ENCODE measurements at regions not wholly inside any gene's neighbourhood (a gene's known extent, or its start where the extent isn't known, plus 50 kb on each side); places are given as distances from the start of the nearest gene placed in this dataset.

DNA sequence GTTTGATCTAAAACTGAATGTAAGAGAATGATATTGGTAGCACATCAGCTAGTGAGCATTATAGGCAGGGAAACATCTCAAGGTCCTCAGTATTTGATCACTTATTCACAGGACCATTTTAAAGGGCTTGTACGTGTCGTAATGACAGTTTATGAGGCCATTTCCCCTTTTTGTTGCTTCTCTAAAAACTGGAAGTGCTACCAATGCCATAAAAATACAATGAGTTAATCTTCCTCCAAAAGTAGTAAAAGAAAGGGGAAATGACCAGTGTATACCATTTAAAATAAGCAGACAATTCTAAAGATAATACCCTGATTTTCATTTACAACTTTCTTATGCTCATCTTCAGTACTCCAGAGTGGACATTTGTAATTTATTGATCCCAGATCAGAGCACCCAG is 285.8 kb upstream of the PCSK5 start:
- no peak for DNase-seq (ENCODE audit: low read depth in 1 of 2, low spot score in 1 of 2)
- no peak for TF ChIP-seq CEBPB (IDR thresholded peaks at IDR 0.05)
- TF ChIP-seq POLR2AphosphoS2 (conservative IDR thresholded peaks at IDR 0.05; ENCODE audit: low read length): no peak
- TF ChIP-seq, protein P1, sequence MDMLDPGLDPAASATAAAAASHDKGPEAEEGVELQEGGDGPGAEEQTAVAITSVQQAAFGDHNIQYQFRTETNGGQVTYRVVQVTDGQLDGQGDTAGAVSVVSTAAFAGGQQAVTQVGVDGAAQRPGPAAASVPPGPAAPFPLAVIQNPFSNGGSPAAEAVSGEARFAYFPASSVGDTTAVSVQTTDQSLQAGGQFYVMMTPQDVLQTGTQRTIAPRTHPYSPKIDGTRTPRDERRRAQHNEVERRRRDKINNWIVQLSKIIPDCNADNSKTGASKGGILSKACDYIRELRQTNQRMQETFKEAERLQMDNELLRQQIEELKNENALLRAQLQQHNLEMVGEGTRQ (IDR thresholded peaks at IDR 0.05): no peak
- TF ChIP-seq CBX8 (IDR thresholded peaks at IDR 0.05): no peak
- TF ChIP-seq E2F6 (IDR thresholded peaks at IDR 0.05; ENCODE audit: borderline replicate concordance, low read depth): no peak
- no peak for TF ChIP-seq JUN (IDR thresholded peaks at IDR 0.05)
- TF ChIP-seq, protein P2, sequence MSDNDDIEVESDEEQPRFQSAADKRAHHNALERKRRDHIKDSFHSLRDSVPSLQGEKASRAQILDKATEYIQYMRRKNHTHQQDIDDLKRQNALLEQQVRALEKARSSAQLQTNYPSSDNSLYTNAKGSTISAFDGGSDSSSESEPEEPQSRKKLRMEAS (IDR thresholded peaks at IDR 0.05): no peak
- no peak overlapping the region for H3K4me3 ChIP-seq
- H3K4me2 ChIP-seq: no peak overlapping the region
- H3K9me3 ChIP-seq: no peaks in the 10 kb centered on the region
- ChIA-PET POLR2A (no interaction called here), CTCF (no interaction called here)
- no peak for ATAC-seq
- WGBS (ENCODE audit: missing lambda C conversion rate): 0% methylated on average over 2 of the region's 2 CpGs
- H3K4me1 ChIP-seq: no peaks in the 10 kb centered on the region
- FAIRE-seq: no peak
- H3K27ac ChIP-seq: no peak overlapping the region

DNA sequence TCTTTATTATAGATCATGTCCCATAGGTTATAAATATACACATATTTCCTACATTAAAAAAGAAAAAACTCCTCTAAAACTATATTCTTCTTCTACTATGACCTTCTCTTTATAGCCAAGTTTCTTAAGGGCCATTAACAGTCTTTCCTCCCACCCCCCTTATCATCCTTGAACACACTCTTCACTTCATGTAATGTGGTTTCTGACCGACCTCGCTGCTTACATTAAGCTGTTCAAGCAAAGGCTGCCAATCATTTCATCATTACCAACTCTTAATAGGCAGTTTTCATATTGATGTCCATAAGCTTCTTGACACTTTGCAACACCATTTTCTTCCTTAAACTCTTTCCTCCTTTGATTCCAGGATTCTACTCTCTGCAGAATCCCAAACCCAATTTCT is 283.0 kb upstream of the PCSK5 start:
- 0% methylated on average over 2 of the region's 2 CpGs for WGBS (ENCODE audit: missing lambda C conversion rate)
- H3K4me3 ChIP-seq: no peak overlapping the region
- CTCF ChIA-PET: no interaction called here
- H3K27ac ChIP-seq: no peak overlapping the region
- H3K4me2 ChIP-seq: no peak overlapping the region
- no peak for DNase-seq (ENCODE audit: low read depth in 1 of 2, low spot score in 1 of 2)
- no peak for ATAC-seq
- no peak for TF ChIP-seq EP300 (IDR thresholded peaks at IDR 0.05)
- no peak for TF ChIP-seq NFE2L2 (conservative IDR thresholded peaks at IDR 0.05; ENCODE audit: low read length)
- no peak for TF ChIP-seq RCOR1 (IDR thresholded peaks at IDR 0.05; ENCODE audit: low read depth, low read length)
- TF ChIP-seq SREBF2 (IDR thresholded peaks at IDR 0.05): no peak
- TF ChIP-seq SMC3 (IDR thresholded peaks at IDR 0.05): no peak
- TF ChIP-seq CHD4 (IDR thresholded peaks at IDR 0.05; ENCODE audit: borderline replicate concordance): no peak
- no peak for TF ChIP-seq HOXB13 (CRISPR knock-in tag; IDR thresholded peaks at IDR 0.05; ENCODE audit: low read depth)
- no peak for TF ChIP-seq JUN (IDR thresholded peaks at IDR 0.05)
- no peak for TF ChIP-seq BCL3 (IDR thresholded peaks at IDR 0.05)
- TF ChIP-seq MYC (IDR thresholded peaks at IDR 0.05; ENCODE audit: borderline replicate concordance, low read length): no peak
- TF ChIP-seq, protein P3, sequence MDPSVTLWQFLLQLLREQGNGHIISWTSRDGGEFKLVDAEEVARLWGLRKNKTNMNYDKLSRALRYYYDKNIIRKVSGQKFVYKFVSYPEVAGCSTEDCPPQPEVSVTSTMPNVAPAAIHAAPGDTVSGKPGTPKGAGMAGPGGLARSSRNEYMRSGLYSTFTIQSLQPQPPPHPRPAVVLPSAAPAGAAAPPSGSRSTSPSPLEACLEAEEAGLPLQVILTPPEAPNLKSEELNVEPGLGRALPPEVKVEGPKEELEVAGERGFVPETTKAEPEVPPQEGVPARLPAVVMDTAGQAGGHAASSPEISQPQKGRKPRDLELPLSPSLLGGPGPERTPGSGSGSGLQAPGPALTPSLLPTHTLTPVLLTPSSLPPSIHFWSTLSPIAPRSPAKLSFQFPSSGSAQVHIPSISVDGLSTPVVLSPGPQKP (IDR thresholded peaks at IDR 0.05; ENCODE audit: low read depth, low read length): no peak
- no peak for TF ChIP-seq FOSB (CRISPR knock-in tag; IDR thresholded peaks at IDR 0.05)
- H3K4me1 ChIP-seq: no peaks in the 10 kb centered on the region
- FAIRE-seq: no peak
- no peaks in the 10 kb centered on the region for H3K9me3 ChIP-seq
- POLR2A ChIA-PET: no interaction called here

- no peak for FAIRE-seq
- Histone ChIP-seq H3K9me3 (no peaks in the 10 kb centered on the region), H3K4me3 (no peak overlapping the region), H3K4me1 (no peaks in the 10 kb centered on the region), H3K27ac (no peak overlapping the region), H3K4me2 (no peak overlapping the region)
- ATAC-seq: no peak
- ChIA-PET POLR2A (no interaction called here), CTCF (no interaction called here)
- TF ChIP-seq HES2 (IDR thresholded peaks at IDR 0.05) (no peak), JUN (IDR thresholded peaks at IDR 0.05) (no peak), FOXS1 (CRISPR knock-in tag; IDR thresholded peaks at IDR 0.05) (no peak), E2F6 (IDR thresholded peaks at IDR 0.05; ENCODE audit: borderline replicate concordance, low read depth) (no peak), CHD2 (IDR thresholded peaks at IDR 0.05; ENCODE audit: low read length, partially characterized antibody) (no peak), NPAS2 (CRISPR knock-in tag; IDR thresholded peaks at IDR 0.05; ENCODE audit: borderline replicate concordance) (no peak), RAD21 (conservative IDR thresholded peaks at IDR 0.05 in 1 of 2, IDR thresholded peaks at IDR 0.05 in 1 of 2) (no peak), HMGXB4 (CRISPR knock-in tag; IDR thresholded peaks at IDR 0.05; ENCODE audit: borderline replicate concordance) (no peak), SREBF2 (IDR thresholded peaks at IDR 0.05) (no peak), EHF (CRISPR knock-in tag; IDR thresholded peaks at IDR 0.05) (no peak), KDM1A (IDR thresholded peaks at IDR 0.05; ENCODE audit: low read depth) (no peak)
- no peak for DNase-seq (ENCODE audit: low read depth in 1 of 2, low spot score in 1 of 2)
These were observed 281.1 kb upstream of the PCSK5 start for GRCh38 chr9:75609401-75609800.
